ENCODE measurements at regions not wholly inside any gene's neighbourhood (a gene's known extent, or its start where the extent isn't known, plus 50 kb on each side); places are given as distances from the start of the nearest gene placed in this dataset.

DNA sequence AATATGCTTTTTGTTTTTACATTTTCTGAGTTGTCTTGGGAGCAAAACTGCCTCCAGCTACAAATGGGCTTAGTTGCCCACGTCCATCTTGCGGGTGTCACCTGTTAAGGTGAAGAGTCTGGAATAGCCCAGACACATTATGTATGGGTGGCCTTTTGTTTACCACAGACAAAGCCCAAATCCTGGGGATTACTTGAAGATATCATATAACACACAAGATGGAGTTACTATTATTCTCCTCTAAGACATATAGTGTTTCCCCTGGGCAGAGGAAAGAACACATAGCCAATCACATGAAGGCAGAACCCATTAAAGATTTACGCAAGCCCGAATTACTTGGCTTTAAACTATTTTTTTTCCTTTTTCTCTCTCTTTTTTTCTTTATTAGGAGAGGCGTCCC lies 625.6 kb upstream of the FAM241A start:
- TF ChIP-seq CTCF (IDR thresholded peaks at IDR 0.05), result no peak
- no peak for DNase-seq (ENCODE audit: low spot score)
- no peak overlapping the region for H3K4me3 Mint-ChIP-seq (ENCODE audit: unreplicated experiment)
- no peaks in the 10 kb centered on the region for H3K36me3 Mint-ChIP-seq (ENCODE audit: low read depth)
- peaks cover 10% of the 10 kb centered on the region for H3K9me3 Mint-ChIP-seq (ENCODE audit: low read depth)
- peaks cover 2% of the 10 kb centered on the region for H3K27me3 Mint-ChIP-seq (ENCODE audit: low read depth)
- no peaks in the 10 kb centered on the region for H3K4me1 Mint-ChIP-seq (ENCODE audit: low read depth)
- no peak overlapping the region for H3K27ac Mint-ChIP-seq (ENCODE audit: unreplicated experiment)

DNA sequence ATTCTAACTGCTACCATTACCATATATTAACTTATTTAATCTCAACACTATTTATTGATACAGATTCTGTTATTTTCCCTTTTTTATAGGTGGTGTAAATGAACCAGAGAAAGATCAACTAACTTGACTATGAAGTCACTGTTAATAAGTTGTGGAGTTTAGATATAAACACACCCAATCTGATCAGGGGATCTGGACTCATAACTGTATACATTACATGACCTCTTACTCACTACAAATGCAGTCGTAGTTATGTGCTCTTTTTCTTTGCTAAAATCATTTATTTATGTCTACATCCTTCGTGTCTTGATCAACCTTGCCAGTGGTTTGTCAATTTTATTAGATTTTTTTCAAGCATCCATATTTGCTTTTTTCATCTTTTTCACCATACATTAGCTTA lies 614.8 kb upstream of the FAM241A start:
- no peak for DNase-seq (ENCODE audit: low spot score)
- Mint-ChIP-seq H3K4me3 (ENCODE audit: unreplicated experiment) (no peak overlapping the region), H3K27me3 (ENCODE audit: low read depth) (peaks cover 29% of the 10 kb centered on the region), H3K27ac (ENCODE audit: unreplicated experiment) (no peak overlapping the region), H3K36me3 (ENCODE audit: low read depth) (no peaks in the 10 kb centered on the region), H3K9me3 (ENCODE audit: low read depth) (peaks cover 7% of the 10 kb centered on the region), H3K4me1 (ENCODE audit: low read depth) (no peaks in the 10 kb centered on the region)
- no peak for TF ChIP-seq CTCF (IDR thresholded peaks at IDR 0.05)

DNA sequence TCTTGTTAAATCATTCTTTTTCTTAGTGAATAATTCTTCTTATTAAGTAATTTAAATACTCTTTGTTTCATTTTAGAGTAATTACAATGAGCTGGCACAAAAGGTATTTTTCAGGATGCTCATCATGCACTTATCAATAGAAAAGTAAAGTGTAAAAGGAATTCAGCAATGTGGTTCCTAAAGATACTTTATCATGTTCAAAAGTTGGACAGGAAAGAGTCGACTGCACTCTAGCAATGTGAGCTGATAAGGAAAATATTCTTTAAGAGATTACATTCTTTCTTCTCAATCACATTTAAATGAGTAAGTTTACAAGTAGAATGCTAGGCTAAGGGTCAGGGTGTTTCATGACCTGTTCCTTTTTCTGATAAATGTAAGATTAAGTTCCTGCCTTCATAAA lies 609.5 kb upstream of the FAM241A start:
- no peak overlapping the region for H3K27ac Mint-ChIP-seq (ENCODE audit: unreplicated experiment)
- H3K27me3 Mint-ChIP-seq (ENCODE audit: low read depth), result peaks cover 21% of the 10 kb centered on the region
- no peak overlapping the region for H3K4me3 Mint-ChIP-seq (ENCODE audit: unreplicated experiment)
- no peaks in the 10 kb centered on the region for H3K9me3 Mint-ChIP-seq (ENCODE audit: low read depth)
- H3K36me3 Mint-ChIP-seq (ENCODE audit: low read depth), result no peaks in the 10 kb centered on the region
- no peaks in the 10 kb centered on the region for H3K4me1 Mint-ChIP-seq (ENCODE audit: low read depth)
- TF ChIP-seq CTCF (IDR thresholded peaks at IDR 0.05), result no peak
- no peak for DNase-seq (ENCODE audit: low spot score)

DNA sequence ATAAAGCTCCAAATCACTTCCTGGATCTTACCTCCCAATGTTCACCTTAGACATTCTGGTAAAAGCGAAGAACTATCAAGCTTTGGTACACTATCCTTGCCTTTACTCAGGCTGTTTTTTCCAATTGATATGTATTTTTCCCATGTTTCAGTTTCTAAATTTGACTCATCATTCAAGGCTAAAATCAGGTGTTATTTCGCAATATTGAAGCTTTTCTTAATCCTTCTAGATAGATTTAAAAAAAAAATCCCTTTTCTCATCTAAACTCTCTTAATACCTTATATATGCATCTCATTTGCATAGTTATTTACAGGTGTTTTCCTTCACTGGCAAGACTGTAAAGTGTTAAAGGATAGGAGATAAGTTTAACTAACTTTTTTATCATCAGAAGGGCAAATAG lies 608.1 kb upstream of the FAM241A start:
- Mint-ChIP-seq H3K4me3 (ENCODE audit: unreplicated experiment) (no peak overlapping the region), H3K27ac (ENCODE audit: unreplicated experiment) (no peak overlapping the region), H3K27me3 (ENCODE audit: low read depth) (peaks cover 21% of the 10 kb centered on the region), H3K4me1 (ENCODE audit: low read depth) (no peaks in the 10 kb centered on the region), H3K36me3 (ENCODE audit: low read depth) (no peaks in the 10 kb centered on the region), H3K9me3 (ENCODE audit: low read depth) (no peaks in the 10 kb centered on the region)
- TF ChIP-seq CTCF (IDR thresholded peaks at IDR 0.05), result no peak
- DNase-seq (ENCODE audit: low spot score), result no peak

- no peak for DNase-seq (ENCODE audit: low spot score)
- no peak overlapping the region for H3K4me3 Mint-ChIP-seq (ENCODE audit: unreplicated experiment)
- no peak for TF ChIP-seq CTCF (IDR thresholded peaks at IDR 0.05)
- H3K36me3 Mint-ChIP-seq (ENCODE audit: low read depth), result no peaks in the 10 kb centered on the region
- H3K27ac Mint-ChIP-seq (ENCODE audit: unreplicated experiment), result no peak overlapping the region
- H3K27me3 Mint-ChIP-seq (ENCODE audit: low read depth), result peaks cover 22% of the 10 kb centered on the region
- H3K9me3 Mint-ChIP-seq (ENCODE audit: low read depth), result no peaks in the 10 kb centered on the region
- H3K4me1 Mint-ChIP-seq (ENCODE audit: low read depth), result no peaks in the 10 kb centered on the region
Observed at GRCh38 chr4:111537871-111538270, 607.4 kb upstream of the FAM241A start.
